IMR-90 (cell line): ENCODE measurements at regions not wholly inside any gene's neighbourhood (a gene's known extent, or its start where the extent isn't known, plus 50 kb on each side); places are given as distances from the start of the nearest gene placed in this dataset.

ENCODE experiments used
- ATAC-seq: fragments of 200-7000 bp; cut with Tn5 transposase; 2 replicates; pipeline ENCODE4 v1.9.1; 2020; ENCODE audit warnings: low read depth, mild to moderate bottlenecking, moderate library complexity
- BruUV-seq: library from RNA; stranded (reverse); fragments of 400-500 nt; replicated peaks from 2 replicates; lab custom pipeline; 2021; lab: Mats Ljungman, UMichigan
- CTCF ChIA-PET: fragments of 300-600 bp; formaldehyde crosslinking; extraction: SDS; loops from one replicate; lab custom pipeline; 2021; ENCODE audit warnings: antibody characterized with exemption; lab: Yijun Ruan, JAX
- POLR2A ChIA-PET: fragments of 300-600 bp; sonication (Branson Sonifier 250); formaldehyde crosslinking; loops from one replicate; lab custom pipeline; 2022; ENCODE audit warnings: antibody characterized with exemption; ENCODE audit not compliant: unreplicated experiment; lab: Charles Lee
- DNase-seq: peaks from one replicate; pipeline ENCODE4 v3.0.0; 2013
- H2AFZ ChIP-seq: replicated peaks from 2 replicates; pipeline ENCODE3; 2013; ENCODE audit warnings: low read length, mild to moderate bottlenecking; ENCODE audit not compliant: poor library complexity
- H2AK5ac ChIP-seq: 2 replicates; pipeline ENCODE4 v1.6.1; 2013; ENCODE audit warnings: low read depth, low read length, inconsistent platforms
- H2AK9ac ChIP-seq: replicated peaks from 2 replicates; pipeline ENCODE3; 2013; ENCODE audit warnings: mild to moderate bottlenecking, low read depth, low read length, moderate library complexity; ENCODE audit not compliant: poor library complexity
- H2BK120ac ChIP-seq: 2 replicates; pipeline ENCODE4 v1.6.1; 2013; ENCODE audit warnings: low read depth, low read length, inconsistent platforms
- H2BK15ac ChIP-seq: 3 replicates; pipeline ENCODE4 v1.6.1; 2013; ENCODE audit warnings: low read depth, low read length, inconsistent platforms
- H2BK20ac ChIP-seq: 2 replicates; pipeline ENCODE4 v1.6.1; 2013; ENCODE audit warnings: low read depth, mild to moderate bottlenecking, inconsistent platforms, low read length, moderate library complexity
- H2BK5ac ChIP-seq: 2 replicates; pipeline ENCODE4 v1.6.1; 2013; ENCODE audit warnings: mild to moderate bottlenecking, low read depth, low read length, inconsistent platforms; ENCODE audit not compliant: poor library complexity, severe bottlenecking
- H3K14ac ChIP-seq: replicated peaks from 2 replicates; pipeline ENCODE4 v1.6.1; 2013; ENCODE audit warnings: low read depth, low read length, inconsistent platforms
- H3K18ac ChIP-seq: 2 replicates; pipeline ENCODE4 v1.6.1; 2013; ENCODE audit warnings: low read depth, low read length, control low read depth
- H3K23ac ChIP-seq: 2 replicates; pipeline ENCODE4 v1.6.1; 2013; ENCODE audit warnings: low read depth, low read length, inconsistent platforms
- H3K27ac ChIP-seq: 2 replicates; pipeline ENCODE4 v1.5.1; 2013; ENCODE audit warnings: mild to moderate bottlenecking, control low read depth, low read length; ENCODE audit not compliant: insufficient read depth
- H3K27me3 ChIP-seq: 2 replicates; pipeline ENCODE4 v1.6.1; 2013; ENCODE audit warnings: low read length; ENCODE audit not compliant: control insufficient read depth, insufficient read depth
- H3K36me3 ChIP-seq: 2 replicates; pipeline ENCODE4 v1.6.1; 2013; ENCODE audit warnings: low read length, mixed read lengths; ENCODE audit not compliant: control insufficient read depth, insufficient read depth
- H3K4ac ChIP-seq: 2 replicates; pipeline ENCODE4 v1.6.1; 2013; ENCODE audit warnings: low read depth, low read length, inconsistent platforms
- H3K4me1 ChIP-seq: 2 replicates; pipeline ENCODE4 v1.6.1; 2013; ENCODE audit warnings: low read length, mixed read lengths; ENCODE audit not compliant: control insufficient read depth, insufficient read depth
- H3K4me2 ChIP-seq: 2 replicates; pipeline ENCODE4 v1.6.1; 2013; ENCODE audit warnings: low read depth, mild to moderate bottlenecking, control low read depth, low read length, moderate library complexity
- H3K4me3 ChIP-seq: 2 replicates; pipeline ENCODE4 v1.5.1; 2013; ENCODE audit warnings: low read depth, mild to moderate bottlenecking, control low read depth, low read length, moderate library complexity; ENCODE audit not compliant: insufficient read depth
- H3K56ac ChIP-seq: 2 replicates; pipeline ENCODE4 v1.6.1; 2013; ENCODE audit warnings: low read length, inconsistent platforms; ENCODE audit not compliant: insufficient read depth; ENCODE audit errors: extremely low read depth
- H3K79me1 ChIP-seq, 2 experiments: 2 replicates each; pipeline ENCODE4 v1.6.1; 2013; ENCODE audit warnings: low read length in 2 of 2, inconsistent platforms in 1 of 2, low read depth in 1 of 2
- H3K9ac ChIP-seq: 2 replicates; pipeline ENCODE4 v1.6.1; 2013; ENCODE audit warnings: low read depth, low read length, control low read depth
- H3K9me1 ChIP-seq: 2 replicates; pipeline ENCODE4 v1.6.1; 2013; ENCODE audit warnings: low read length, inconsistent platforms; ENCODE audit not compliant: insufficient read depth
- H3K9me3 ChIP-seq: 2 replicates; pipeline ENCODE4 v1.6.1; 2013; ENCODE audit warnings: low read length; ENCODE audit not compliant: control insufficient read depth, insufficient read depth
- H4K20me1 ChIP-seq: 2 replicates; pipeline ENCODE4 v1.6.1; 2013; ENCODE audit warnings: low read length, inconsistent platforms; ENCODE audit not compliant: insufficient read depth
- H4K5ac ChIP-seq: 2 replicates; pipeline ENCODE4 v1.6.1; 2013; ENCODE audit warnings: mild to moderate bottlenecking, low read depth, low read length, control low read depth
- H4K8ac ChIP-seq, 2 experiments: 2 replicates each; pipeline ENCODE4 v1.6.1; 2013; ENCODE audit warnings: low read depth in 2 of 2, low read length in 2 of 2, control low read depth in 1 of 2, inconsistent platforms in 1 of 2
- H4K91ac ChIP-seq: 2 replicates; pipeline ENCODE4 v1.6.1; 2013; ENCODE audit warnings: low read depth, low read length, inconsistent platforms; ENCODE audit not compliant: insufficient read depth
- BHLHE40 ChIP-seq: fragments of 150-350 bp; IDR thresholded peaks from 2 replicates; pipeline ENCODE4 v1.6.1; 2016; ENCODE audit warnings: mild to moderate bottlenecking, low read depth, low read length
- CEBPB ChIP-seq: IDR thresholded peaks from 2 replicates; pipeline ENCODE4 v1.6.1; 2012; ENCODE audit warnings: low read depth, low read length, improper control_type of control experiment
- CHD1 ChIP-seq: IDR thresholded peaks from 2 replicates; pipeline ENCODE4 v1.6.1; 2012; ENCODE audit warnings: low read depth, low read length, improper control_type of control experiment
- FOS ChIP-seq: fragments of 150-350 bp; IDR thresholded peaks from 2 replicates; pipeline ENCODE4 v1.6.1; 2016; ENCODE audit warnings: low read depth, low read length
- MAFK ChIP-seq: IDR thresholded peaks from 2 replicates; pipeline ENCODE4 v1.6.1; 2012; ENCODE audit warnings: low read depth, low read length, improper control_type of control experiment
- MAZ ChIP-seq: IDR thresholded peaks from 2 replicates; pipeline ENCODE4 v1.6.1; 2012; ENCODE audit warnings: low read depth, mild to moderate bottlenecking, low read length, improper control_type of control experiment, moderate library complexity, borderline replicate concordance
- MXI1 ChIP-seq: IDR thresholded peaks from 2 replicates; pipeline ENCODE4 v1.6.1; 2012; ENCODE audit warnings: low read depth, mild to moderate bottlenecking, low read length, moderate library complexity, borderline replicate concordance
- NFE2L2 ChIP-seq: fragments of 150-350 bp; IDR thresholded peaks from 2 replicates; pipeline ENCODE4 v1.6.1; 2016; ENCODE audit warnings: low read depth, mild to moderate bottlenecking, low read length
- POLR2A ChIP-seq: IDR thresholded peaks from 2 replicates; pipeline ENCODE4 v1.6.1; 2012; ENCODE audit warnings: mild to moderate bottlenecking, low read depth, low read length
- RAD21 ChIP-seq: IDR thresholded peaks from 2 replicates; pipeline ENCODE4 v1.6.1; 2012; ENCODE audit warnings: low read length, improper control_type of control experiment
- RCOR1 ChIP-seq: IDR thresholded peaks from 2 replicates; pipeline ENCODE4 v1.6.1; 2012; ENCODE audit warnings: mild to moderate bottlenecking, low read length, improper control_type of control experiment; ENCODE audit not compliant: insufficient replicate concordance
- RFX5 ChIP-seq: IDR thresholded peaks from 2 replicates; pipeline ENCODE4 v1.8.0; 2012; ENCODE audit warnings: low read depth, mild to moderate bottlenecking, low read length, moderate library complexity
- SMC3 ChIP-seq: fragments of 150-350 bp; IDR thresholded peaks from 2 replicates; pipeline ENCODE4 v1.6.1; 2016; ENCODE audit warnings: low read depth, mild to moderate bottlenecking, antibody characterized with exemption, low read length, moderate library complexity
- dilution Hi-C: fragments of 300-500 bp; cut with HindIII; formaldehyde crosslinking; loops from one replicate; pipeline ENCODE4 v1.14.3; 2018; ENCODE audit warnings: low sequenced_read_pairs; ENCODE audit not compliant: unreplicated experiment
- in situ Hi-C: fragments of 300-500 bp; cut with MboI; formaldehyde crosslinking; loops from 3 replicates; pipeline ENCODE4 v1.14.3; 2019; ENCODE audit warnings: low sequenced_read_pairs, inconsistent platforms, mixed read lengths
- intact Hi-C: fragments of 100-400 bp; cut with micrococcal nuclease; formaldehyde crosslinking; loops from 2 replicates; pipeline ENCODE4 v1.10.0; 2022
- TF ChIP-seq, protein P1 (sequence below): fragments of 150-350 bp; IDR thresholded peaks from 2 replicates; pipeline ENCODE4 v1.6.1; 2017; ENCODE audit warnings: mild to moderate bottlenecking, antibody characterized with exemption, low read length, low read depth
- TF ChIP-seq, protein P2 (sequence below): fragments of 150-350 bp; IDR thresholded peaks from 2 replicates; pipeline ENCODE4 v1.6.1; 2016; ENCODE audit warnings: low read depth, mild to moderate bottlenecking, low read length, moderate library complexity, borderline replicate concordance
- TF ChIP-seq, protein P3 (sequence below): conservative IDR thresholded peaks from 2 replicates; pipeline ENCODE4 v1.5.1; 2012; ENCODE audit warnings: mild to moderate bottlenecking, low read depth, low read length, improper control_type of control experiment

DNA sequence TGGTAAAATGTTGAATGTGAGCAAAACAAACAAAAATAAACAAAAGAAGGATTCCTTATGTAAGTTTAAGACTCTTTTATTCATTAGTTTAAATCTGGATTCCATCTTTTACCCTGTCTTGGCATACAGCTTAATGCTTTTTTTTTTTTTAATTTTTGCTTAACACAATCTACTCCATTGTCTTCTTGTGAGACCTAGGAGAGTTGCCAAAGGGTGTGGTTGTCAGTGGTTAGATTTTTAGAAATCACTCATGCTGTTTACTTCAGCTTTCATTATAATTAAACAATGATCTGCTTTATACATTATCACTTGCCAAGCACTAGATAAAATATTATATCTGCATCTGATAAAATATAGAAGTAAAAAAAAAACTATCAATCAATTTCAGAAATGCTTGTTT, 77.7 kb upstream of the KITLG start:
- intact Hi-C loops = no loop called here
- H3K4me2 ChIP-seq = no peak overlapping the region
- no peak overlapping the region for H3K18ac ChIP-seq
- ChIA-PET POLR2A (no interaction called here), CTCF (no interaction called here)
- H3K9ac ChIP-seq = no peak overlapping the region
- no peak overlapping the region for H2AK9ac ChIP-seq
- no peak overlapping the region for H3K4ac ChIP-seq
- no peak overlapping the region for H3K23ac ChIP-seq
- no peak overlapping the region for H2AK5ac ChIP-seq
- TF ChIP-seq BHLHE40 (no peak), RFX5 (no peak), RAD21 (no peak), FOS (no peak), RCOR1 (no peak), MAFK (no peak), CEBPB (no peak), NFE2L2 (no peak), MXI1 (no peak), POLR2A (no peak), CHD1 (no peak), MAZ (no peak), SMC3 (no peak)
- TF ChIP-seq, protein P1, sequence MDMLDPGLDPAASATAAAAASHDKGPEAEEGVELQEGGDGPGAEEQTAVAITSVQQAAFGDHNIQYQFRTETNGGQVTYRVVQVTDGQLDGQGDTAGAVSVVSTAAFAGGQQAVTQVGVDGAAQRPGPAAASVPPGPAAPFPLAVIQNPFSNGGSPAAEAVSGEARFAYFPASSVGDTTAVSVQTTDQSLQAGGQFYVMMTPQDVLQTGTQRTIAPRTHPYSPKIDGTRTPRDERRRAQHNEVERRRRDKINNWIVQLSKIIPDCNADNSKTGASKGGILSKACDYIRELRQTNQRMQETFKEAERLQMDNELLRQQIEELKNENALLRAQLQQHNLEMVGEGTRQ = no peak
- TF ChIP-seq, protein P2, sequence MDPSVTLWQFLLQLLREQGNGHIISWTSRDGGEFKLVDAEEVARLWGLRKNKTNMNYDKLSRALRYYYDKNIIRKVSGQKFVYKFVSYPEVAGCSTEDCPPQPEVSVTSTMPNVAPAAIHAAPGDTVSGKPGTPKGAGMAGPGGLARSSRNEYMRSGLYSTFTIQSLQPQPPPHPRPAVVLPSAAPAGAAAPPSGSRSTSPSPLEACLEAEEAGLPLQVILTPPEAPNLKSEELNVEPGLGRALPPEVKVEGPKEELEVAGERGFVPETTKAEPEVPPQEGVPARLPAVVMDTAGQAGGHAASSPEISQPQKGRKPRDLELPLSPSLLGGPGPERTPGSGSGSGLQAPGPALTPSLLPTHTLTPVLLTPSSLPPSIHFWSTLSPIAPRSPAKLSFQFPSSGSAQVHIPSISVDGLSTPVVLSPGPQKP = no peak
- TF ChIP-seq, protein P3, sequence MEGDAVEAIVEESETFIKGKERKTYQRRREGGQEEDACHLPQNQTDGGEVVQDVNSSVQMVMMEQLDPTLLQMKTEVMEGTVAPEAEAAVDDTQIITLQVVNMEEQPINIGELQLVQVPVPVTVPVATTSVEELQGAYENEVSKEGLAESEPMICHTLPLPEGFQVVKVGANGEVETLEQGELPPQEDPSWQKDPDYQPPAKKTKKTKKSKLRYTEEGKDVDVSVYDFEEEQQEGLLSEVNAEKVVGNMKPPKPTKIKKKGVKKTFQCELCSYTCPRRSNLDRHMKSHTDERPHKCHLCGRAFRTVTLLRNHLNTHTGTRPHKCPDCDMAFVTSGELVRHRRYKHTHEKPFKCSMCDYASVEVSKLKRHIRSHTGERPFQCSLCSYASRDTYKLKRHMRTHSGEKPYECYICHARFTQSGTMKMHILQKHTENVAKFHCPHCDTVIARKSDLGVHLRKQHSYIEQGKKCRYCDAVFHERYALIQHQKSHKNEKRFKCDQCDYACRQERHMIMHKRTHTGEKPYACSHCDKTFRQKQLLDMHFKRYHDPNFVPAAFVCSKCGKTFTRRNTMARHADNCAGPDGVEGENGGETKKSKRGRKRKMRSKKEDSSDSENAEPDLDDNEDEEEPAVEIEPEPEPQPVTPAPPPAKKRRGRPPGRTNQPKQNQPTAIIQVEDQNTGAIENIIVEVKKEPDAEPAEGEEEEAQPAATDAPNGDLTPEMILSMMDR = no peak
- H3K27ac ChIP-seq = no peak overlapping the region
- H3K79me1 ChIP-seq = no peaks in the 10 kb centered on the region
- H4K8ac ChIP-seq = no peak overlapping the region
- BruUV-seq = no TSS peak
- no peak for ATAC-seq
- no peak overlapping the region for H2BK15ac ChIP-seq
- no peak overlapping the region for H3K4me3 ChIP-seq
- no peak for DNase-seq
- H3K27me3 ChIP-seq = no peaks in the 10 kb centered on the region
- H4K5ac ChIP-seq = no peak overlapping the region
- in situ Hi-C loops = no loop called here
- no peak overlapping the region for H2BK20ac ChIP-seq
- H3K4me1 ChIP-seq = no peaks in the 10 kb centered on the region
- H2AFZ ChIP-seq = no peak overlapping the region
- no peak overlapping the region for H3K14ac ChIP-seq
- no peak overlapping the region for H3K56ac ChIP-seq
- no peaks in the 10 kb centered on the region for H3K36me3 ChIP-seq
- H2BK120ac ChIP-seq = no peak overlapping the region
- dilution Hi-C loops = no loop called here
- H3K9me1 ChIP-seq = no peaks in the 10 kb centered on the region
- no peak overlapping the region for H4K91ac ChIP-seq
- H4K20me1 ChIP-seq = no peaks in the 10 kb centered on the region
- H3K9me3 ChIP-seq = no peaks in the 10 kb centered on the region
- no peak overlapping the region for H2BK5ac ChIP-seq
